Skeletal muscle cell (primary cell): ENCODE measurements at regions not wholly inside any gene's neighbourhood (a gene's known extent, or its start where the extent isn't known, plus 50 kb on each side); places are given as distances from the start of the nearest gene placed in this dataset.

ENCODE experiments used
- DNase-seq: peaks from one replicate; pipeline ENCODE4 v3.0.0-alpha.2; 2010; ENCODE audit warnings: low read depth
- H3K4me3 ChIP-seq: 2 replicates; pipeline ENCODE4 v1.5.1; 2011; ENCODE audit warnings: low read depth, mild to moderate bottlenecking, control low read depth, low read length, moderate library complexity

GRCh38 chr6:168877821-168878282 is 375.8 kb downstream of the THBS2 start:
- H3K4me3 ChIP-seq: no peak overlapping the region
- DNase-seq: no peak

DNA sequence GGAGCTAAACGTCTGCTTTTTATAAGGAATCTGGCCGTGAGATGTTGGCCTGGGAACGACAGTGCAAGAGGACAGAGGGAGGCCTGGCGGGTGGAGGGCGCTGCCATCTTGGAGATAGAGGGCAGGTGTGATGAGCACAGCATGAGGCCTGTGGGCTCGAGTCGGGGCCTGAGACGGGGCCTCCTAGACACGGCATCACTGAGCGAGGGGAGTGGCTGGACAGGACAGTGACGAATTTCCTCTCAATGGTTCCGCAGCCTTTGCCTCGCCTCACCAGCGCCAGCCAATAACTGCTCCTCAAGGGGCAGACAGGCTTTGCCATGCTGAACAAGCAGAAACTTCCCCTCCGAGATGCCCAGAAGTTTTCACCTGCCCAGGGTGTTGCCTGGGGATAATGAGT is 376.7 kb downstream of the THBS2 start:
- no peak for DNase-seq

DNA sequence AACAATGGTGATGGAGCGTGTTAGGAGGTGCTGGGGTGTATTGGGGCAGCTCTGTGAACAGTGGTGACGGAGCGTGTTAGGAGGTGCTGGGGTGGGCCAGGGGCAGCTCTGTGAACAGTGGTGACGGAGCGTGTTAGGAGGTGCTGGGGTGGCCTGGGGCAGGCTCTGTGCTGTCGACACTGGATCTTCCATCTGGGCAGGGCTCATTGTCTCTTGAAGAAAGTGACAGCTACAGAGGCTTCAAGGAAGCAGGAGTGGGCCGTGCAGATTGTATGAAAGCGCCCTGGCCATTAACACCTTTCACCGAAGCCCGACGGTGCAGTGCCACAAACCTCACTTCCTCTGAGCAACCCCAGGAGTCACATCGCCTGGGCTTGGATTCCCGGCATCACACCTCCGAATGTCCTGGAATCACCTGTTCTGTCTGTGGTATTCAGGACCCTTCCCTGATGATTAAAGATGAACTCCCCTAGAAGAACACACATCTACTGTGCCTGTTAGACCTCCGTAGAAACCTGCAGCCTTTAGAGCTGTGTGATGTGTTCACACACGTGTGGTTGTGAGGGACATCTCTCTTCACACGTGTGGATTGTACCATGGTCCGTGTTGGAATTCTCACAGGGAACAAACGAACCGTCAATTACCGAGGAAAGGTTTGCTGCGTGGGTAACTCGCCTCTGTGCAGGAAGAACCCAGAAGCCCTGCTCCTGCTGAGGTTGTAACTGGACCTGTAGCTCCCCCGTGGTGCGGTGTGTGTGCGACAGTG is 377.7 kb downstream of the THBS2 start:
- DNase-seq: no peak
- no peak overlapping the region for H3K4me3 ChIP-seq

More for the DNA sequence above, 376.7 kb downstream of the THBS2 start:
- H3K4me3 ChIP-seq: no peak overlapping the region

DNA sequence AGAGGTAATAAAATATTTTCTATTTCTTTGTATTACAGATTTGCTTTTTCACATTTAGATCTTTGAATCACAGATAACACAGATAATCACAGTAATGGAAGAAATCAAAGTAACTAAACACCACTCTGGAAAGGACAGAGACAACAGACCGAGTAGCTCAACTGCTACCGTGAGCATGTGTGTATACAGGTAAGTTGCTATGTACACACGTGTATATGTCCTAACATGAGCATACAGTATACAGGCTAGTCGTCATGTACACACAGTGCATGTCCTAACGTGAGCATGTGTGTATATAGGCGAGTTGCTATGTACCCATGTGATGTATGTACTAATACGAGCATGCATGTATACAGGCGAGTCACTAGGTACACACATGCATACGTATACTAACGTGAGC is 379.0 kb downstream of the THBS2 start:
- no peak overlapping the region for H3K4me3 ChIP-seq
- DNase-seq: no peak

- no peak for DNase-seq
Observed at GRCh38 chr6:168873278-168874190, 380.1 kb downstream of the THBS2 start.

DNA sequence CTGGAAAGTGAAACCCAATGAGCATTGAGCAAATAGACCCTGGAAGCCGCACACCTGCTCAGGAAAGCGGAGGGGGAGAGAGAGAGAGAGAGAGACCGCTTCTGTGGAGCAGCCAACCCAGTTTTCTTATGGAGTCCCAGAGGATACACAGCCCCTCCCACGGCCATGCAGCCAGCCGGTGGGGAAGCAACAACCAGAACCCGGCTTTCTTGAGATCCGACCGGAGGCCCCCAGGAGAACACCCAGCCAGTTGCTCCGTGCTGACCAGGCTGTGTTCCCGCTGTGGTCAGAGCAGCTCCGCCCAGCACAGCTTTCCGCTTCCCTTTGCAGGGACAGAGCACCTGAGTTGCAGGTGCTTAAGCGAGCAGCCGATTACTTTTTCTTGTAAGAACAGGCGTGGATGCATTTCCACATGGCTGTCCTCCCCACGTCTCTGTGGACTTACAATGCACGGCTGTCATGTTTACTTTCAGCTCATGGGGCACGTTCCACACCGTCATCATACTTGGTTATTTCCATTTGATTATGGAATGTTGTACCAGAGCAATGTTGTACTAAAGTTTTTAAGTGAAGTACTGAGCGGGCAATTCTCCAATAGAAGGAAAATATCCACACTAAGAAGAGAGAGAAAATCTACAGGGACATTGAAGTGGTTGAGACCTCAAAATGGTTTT is 381.9 kb downstream of the THBS2 start:
- no peak overlapping the region for H3K4me3 ChIP-seq
- no peak for DNase-seq

More at GRCh38 chr6:168873278-168874190, 380.1 kb downstream of the THBS2 start:
- H3K4me3 ChIP-seq: no peak overlapping the region

DNA sequence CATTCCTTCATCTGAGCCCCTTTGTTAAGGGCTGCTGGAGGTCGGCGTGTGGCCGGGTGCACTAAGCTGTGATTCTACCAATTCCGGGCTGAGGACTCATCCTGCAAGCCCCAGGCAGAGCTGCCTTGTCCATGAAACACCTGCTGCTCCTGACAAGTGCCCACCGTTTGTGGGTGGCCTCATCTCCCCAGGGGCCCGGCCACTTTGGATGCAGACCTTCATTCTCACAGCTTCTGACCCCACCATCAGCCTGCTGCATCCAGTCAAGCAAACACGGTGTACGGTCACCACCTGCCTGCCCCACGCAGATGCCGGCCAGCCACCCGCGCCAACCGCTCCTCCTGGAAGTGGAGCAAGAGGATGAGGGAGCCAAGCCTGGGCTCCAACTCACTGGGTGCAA is 382.7 kb downstream of the THBS2 start:
- no peak for DNase-seq
- no peak overlapping the region for H3K4me3 ChIP-seq

GRCh38 chr6:168867247-168868102 is 386.2 kb downstream of the THBS2 start:
- H3K4me3 ChIP-seq: no peak overlapping the region
- DNase-seq: no peak

GRCh38 chr6:168866534-168866933 is 387.1 kb downstream of the THBS2 start:
- DNase-seq: no peak
- no peak overlapping the region for H3K4me3 ChIP-seq

DNA sequence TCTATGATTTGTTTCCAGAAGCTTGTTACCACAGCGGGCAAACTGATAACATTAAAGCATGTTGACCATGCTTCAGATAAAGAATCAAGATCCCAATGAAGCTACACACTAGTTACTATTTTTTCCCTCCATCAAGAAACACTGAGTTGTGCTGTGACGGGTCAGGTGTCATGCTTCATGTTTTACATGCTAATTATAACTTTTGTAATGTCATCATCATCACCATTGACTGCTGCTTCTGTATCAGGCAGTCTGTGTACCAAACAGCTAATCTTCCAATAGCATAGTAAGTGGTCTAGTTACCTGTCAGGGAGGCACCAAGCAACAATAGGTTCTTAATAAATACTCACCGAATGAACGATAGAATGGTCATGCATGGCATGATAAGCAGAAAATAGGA is 388.1 kb downstream of the THBS2 start:
- no peak for DNase-seq
- H3K4me3 ChIP-seq: no peak overlapping the region

- H3K4me3 ChIP-seq: no peak overlapping the region
- DNase-seq: no peak
Observed at GRCh38 chr6:168864541-168865460, 388.8 kb downstream of the THBS2 start.

- no peak for DNase-seq
- H3K4me3 ChIP-seq: no peak overlapping the region
Observed at GRCh38 chr6:168863467-168863866, 390.2 kb downstream of the THBS2 start.

DNA sequence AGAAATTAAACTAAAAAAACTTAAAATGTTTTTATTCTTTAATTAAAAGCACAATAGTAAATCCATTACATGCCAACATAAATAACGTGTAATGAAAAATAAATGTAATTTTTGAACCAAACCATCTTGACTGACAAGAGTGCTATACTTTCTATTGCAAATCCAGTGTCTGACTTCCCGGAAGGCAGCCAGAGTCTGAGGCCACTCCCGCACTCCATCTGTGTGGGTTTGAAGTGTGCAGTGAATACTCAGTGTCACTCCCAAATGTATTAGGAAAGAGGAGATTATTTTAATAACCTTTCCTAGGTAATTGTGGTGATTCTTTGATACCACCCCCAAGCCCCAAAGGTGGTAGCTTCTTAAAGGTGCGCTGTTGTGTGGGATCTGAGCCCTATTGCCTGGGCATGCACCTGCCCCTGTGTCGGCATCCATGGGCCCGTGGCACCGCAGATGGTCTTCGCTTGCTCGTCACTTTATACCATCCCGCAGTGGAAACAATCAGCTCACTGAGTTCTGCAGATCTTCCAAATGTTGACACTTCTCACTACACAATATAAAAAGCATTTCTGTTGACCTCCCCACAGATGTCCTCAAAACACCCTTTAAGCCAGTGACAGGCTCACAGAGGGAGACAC is 391.2 kb downstream of the THBS2 start:
- DNase-seq: no peak
- H3K4me3 ChIP-seq: no peak overlapping the region

- H3K4me3 ChIP-seq: no peak overlapping the region
- DNase-seq: no peak
Observed at GRCh38 chr6:168860987-168861386, 392.7 kb downstream of the THBS2 start.

- no peak overlapping the region for H3K4me3 ChIP-seq
- DNase-seq: no peak
Observed at GRCh38 chr6:168860341-168860740, 393.3 kb downstream of the THBS2 start.

- no peak for DNase-seq
- no peak overlapping the region for H3K4me3 ChIP-seq
Observed at GRCh38 chr6:168858926-168859325, 394.7 kb downstream of the THBS2 start.

DNA sequence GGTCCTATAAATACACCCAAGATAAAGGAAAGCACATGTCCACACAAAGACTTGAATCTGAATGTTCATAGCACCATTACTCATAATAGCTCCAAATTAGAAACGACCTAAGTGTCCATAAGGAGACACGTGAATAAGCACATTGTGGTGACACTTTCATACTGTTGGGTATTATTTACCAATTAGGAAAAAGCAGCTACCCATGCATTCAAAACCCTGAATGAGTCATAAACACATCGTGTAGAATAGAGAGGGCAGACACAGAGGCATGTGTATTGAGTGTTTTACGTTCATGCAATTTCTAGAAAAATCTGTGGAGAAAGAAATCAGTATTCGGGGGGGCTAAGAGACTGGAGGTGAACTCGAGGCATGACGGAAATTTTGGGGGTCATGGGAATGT is 396.7 kb downstream of the THBS2 start:
- no peak overlapping the region for H3K4me3 ChIP-seq
- no peak for DNase-seq
